ENCODE measurements at regions not wholly inside any gene's neighbourhood (a gene's known extent, or its start where the extent isn't known, plus 50 kb on each side); places are given as distances from the start of the nearest gene placed in this dataset.

DNA sequence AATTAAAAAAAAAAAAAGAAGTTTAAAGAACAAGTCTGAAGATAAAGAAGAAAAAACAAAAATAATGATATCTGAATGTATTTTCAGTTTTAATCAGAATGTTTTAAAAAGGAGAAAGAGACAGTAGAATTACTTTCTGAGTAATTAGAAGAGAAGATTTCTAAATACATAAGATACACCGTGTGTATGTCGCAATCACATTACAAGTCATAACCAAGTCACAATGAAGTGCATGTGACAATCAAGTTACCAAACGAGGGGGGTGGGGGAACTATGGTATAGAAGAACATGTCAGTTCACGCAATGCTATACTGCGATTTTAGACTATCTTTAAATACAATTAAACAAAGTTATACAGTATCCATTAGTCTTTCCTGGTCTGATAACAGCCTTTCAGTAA lies 1464.1 kb upstream of the FLRT2 start:
- no peak for TF ChIP-seq POLR2A (IDR thresholded peaks at IDR 0.05; ENCODE audit: low read depth, low read length)
- TF ChIP-seq POU2F2 (IDR thresholded peaks at IDR 0.05; ENCODE audit: low read depth, low read length): no peak
- no peak for TF ChIP-seq POLR2AphosphoS5 (IDR thresholded peaks at IDR 0.05; ENCODE audit: low read depth, low read length)
- TF ChIP-seq SPI1 (IDR thresholded peaks at IDR 0.05; ENCODE audit: low read depth, low read length): no peak
- TF ChIP-seq TAF1 (IDR thresholded peaks at IDR 0.05; ENCODE audit: low read depth, low read length): no peak

Data from GM12891 (cell line).